Body of pancreas (tissue), 4 donors: ENCODE measurements at regions not wholly inside any gene's neighbourhood (a gene's known extent, or its start where the extent isn't known, plus 50 kb on each side); places are given as distances from the start of the nearest gene placed in this dataset.
A peak's percentile ranks its signal among the peaks of the same experiment; 100 is the strongest.
"Not testable (repeated sequence)": the region's sequence is repeated elsewhere in the genome, so short reads cannot be mapped to it uniquely, and the experiment has no call there.

Experiments used
- ATAC-seq: fragments of 150-250 bp; one replicate; pipeline ENCODE4 v1.9.1; 2016
- DNase-seq, 4 donors: peaks; one replicate each; pipeline ENCODE4 v3.0.0-alpha.2; 2019
- H3K27ac ChIP-seq, 4 donors: fragments of 200-600 bp; sonication (generic); 1 replicate in 3 of 4; 2 replicates in 1 of 4; pipeline versions ENCODE4 v1.5.1 to v1.6.1; 2016 to 2019; ENCODE audit warnings: mild to moderate bottlenecking in 1 of 4, mixed read lengths in 1 of 4, moderate library complexity in 1 of 4
- H3K27me3 ChIP-seq, 2 donors: fragments of 200-600 bp; sonication (generic); one replicate each; pipeline ENCODE4 v1.6.0; 2016; ENCODE audit warnings: mild to moderate bottlenecking in 1 of 2
- H3K36me3 ChIP-seq, 2 donors: fragments of 200-600 bp; sonication (generic); replicated peaks in 1 of 2; 2 replicates each; pipeline ENCODE4 v1.5.1; 2016; ENCODE audit warnings: low read depth in 2 of 2; ENCODE audit not compliant: insufficient read depth in 1 of 2
- H3K4me1 ChIP-seq: fragments of 200-600 bp; sonication (generic); one replicate; pipeline ENCODE4 v1.6.0; 2016
- H3K4me3 ChIP-seq, 2 donors: fragments of 200-600 bp; sonication (generic); 1 replicate in 1 of 2; 2 replicates in 1 of 2; pipeline ENCODE4 v1.5.1; 2016 to 2019
- H3K9me3 ChIP-seq, 3 donors: fragments of 200-600 bp; sonication (generic); 1 replicate in 2 of 3; 2 replicates in 1 of 3; pipeline ENCODE4 v1.5.1; 2016
- CTCF ChIP-seq, 7 experiments: fragments of 450-650 bp in 4 of 7; fragments of 200-600 bp in 3 of 7; sonication (generic) in 3 of 7; IDR thresholded peaks; one replicate each; pipeline ENCODE4 v1.5.1; 2016 to 2019; ENCODE audit warnings: antibody characterized with exemption in 7 of 7
- POLR2A ChIP-seq, 3 donors: fragments of 450-650 bp; IDR thresholded peaks; one replicate each; pipeline ENCODE4 v1.6.1; 2016; ENCODE audit warnings: antibody characterized with exemption in 3 of 3, mild to moderate bottlenecking in 2 of 3
- WGBS, 2 donors: methylation state at CpG; one replicate each; pipeline ENCODE4 v1.1.5; 2017; 5-methylcytosine and 5-hydroxymethylcytosine counted together
- intact Hi-C: fragments of 100-400 bp; cut with DNase I; formaldehyde crosslinking; loops from one replicate; pipeline ENCODE4 v1.15.1; 2023

GRCh38 chrX:151042842-151043241 lies 59.7 kb downstream of the HMGB3 start:
- no peak for TF ChIP-seq CTCF (IDR thresholded peaks at IDR 0.05)
- TF ChIP-seq POLR2A (IDR thresholded peaks at IDR 0.05): no peak
- Histone ChIP-seq H3K27ac (no peak overlapping the region), H3K36me3 (no peaks in the 10 kb centered on the region), H3K4me1 (no peaks in the 10 kb centered on the region), H3K9me3 (no peaks in the 10 kb centered on the region), H3K27me3 (no peaks in the 10 kb centered on the region), H3K4me3 (no peak overlapping the region)
- WGBS, 2 donors: 43 to 65% methylated on average over 2 of the region's 2 CpGs
- ATAC-seq (no peak), DNase-seq (peak in 1 of 4 donors; percentile 1)
- intact Hi-C loops: no loop called here

- H3K4me3 ChIP-seq, H3K4me1 ChIP-seq, H3K9me3 ChIP-seq, H3K27me3 ChIP-seq, intact Hi-C loops, H3K36me3 ChIP-seq, ATAC-seq, H3K27ac ChIP-seq, DNase-seq: not testable (repeated sequence)
- WGBS, 2 donors: 54 to 67% methylated on average over 2 of the region's 3 CpGs
Measured at GRCh38 chrX:151066373-151066772, 83.2 kb downstream of the HMGB3 start.

GRCh38 chrX:151073767-151074166 lies 90.6 kb downstream of the HMGB3 start:
- H3K4me1 ChIP-seq: no peaks in the 10 kb centered on the region
- TF ChIP-seq POLR2A (IDR thresholded peaks at IDR 0.05) (no peak), CTCF (IDR thresholded peaks at IDR 0.05) (no peak)
- WGBS, 2 donors: 62 to 100% methylated on average over 1 to 6 of the region's 12 CpGs
- no peaks in the 10 kb centered on the region for H3K9me3 ChIP-seq
- no peak overlapping the region for H3K4me3 ChIP-seq
- H3K27me3 ChIP-seq: no peaks in the 10 kb centered on the region
- no peak for ATAC-seq
- no peaks in the 10 kb centered on the region for H3K36me3 ChIP-seq
- intact Hi-C loops: no loop called here
- no peak overlapping the region for H3K27ac ChIP-seq
- no peak for DNase-seq

DNA sequence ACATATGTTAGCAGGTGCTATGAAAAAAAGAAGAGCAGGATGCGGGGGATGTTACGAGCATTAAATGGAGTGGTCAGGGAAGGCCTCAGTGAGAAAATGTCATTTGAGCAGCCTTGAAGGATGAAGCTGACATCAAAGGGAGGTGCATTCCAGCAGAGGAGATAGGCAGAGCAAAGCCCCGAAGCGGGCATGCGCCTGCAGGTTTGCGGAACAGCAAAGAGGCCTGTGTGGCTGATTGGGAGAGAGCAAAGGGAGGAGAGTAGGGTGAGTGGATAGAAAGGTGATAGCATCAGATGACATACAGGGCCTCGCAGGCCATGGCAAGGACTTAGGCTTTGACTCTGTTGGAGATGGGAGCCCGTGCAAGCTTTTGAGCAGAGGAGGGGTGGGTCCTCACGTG lies 95.4 kb upstream of the GPR50 start:
- Histone ChIP-seq H3K36me3 (no peaks in the 10 kb centered on the region), H3K4me3 (no peak overlapping the region), H3K27me3 (no peaks in the 10 kb centered on the region), H3K9me3 (no peaks in the 10 kb centered on the region), H3K27ac (no peak overlapping the region), H3K4me1 (peaks cover 18% of the 10 kb centered on the region)
- WGBS, 2 donors: 92% methylated on average over 9 of the region's 9 CpGs
- ATAC-seq (no peak), DNase-seq (no peak)
- TF ChIP-seq POLR2A (IDR thresholded peaks at IDR 0.05) (no peak), CTCF (IDR thresholded peaks at IDR 0.05) (no peak)
- intact Hi-C loops: loop anchor here (5.0 kb wide), 1 partner anchor 309 kb away; no protein-coding TSS in a partner anchor

- peaks cover 18% of the 10 kb centered on the region for H3K4me1 ChIP-seq
- H3K9me3 ChIP-seq: no peaks in the 10 kb centered on the region
- no peak overlapping the region for H3K27ac ChIP-seq
- 6% methylated on average over 37 of the region's 41 CpGs; no CpG with 5 or more reads in 1 of the 2 donors for WGBS, 2 donors
- intact Hi-C loops: loop anchor here (5.0 kb wide), 1 partner anchor 310 kb away; no protein-coding TSS in a partner anchor
- H3K4me3 ChIP-seq: no peak overlapping the region
- peak; percentile 85 for ATAC-seq
- TF ChIP-seq POLR2A (IDR thresholded peaks at IDR 0.05) (no peak), CTCF (IDR thresholded peaks at IDR 0.05) (peak; percentile 77 to 94 (median 90))
- H3K36me3 ChIP-seq: no peaks in the 10 kb centered on the region
- peak; percentile 58 to 73 (median 60) for DNase-seq
- no peaks in the 10 kb centered on the region for H3K27me3 ChIP-seq
Measured at GRCh38 chrX:151082077-151082948, 94.1 kb upstream of the GPR50 start.
